ENCODE measurements at regions not wholly inside any gene's neighbourhood (a gene's known extent, or its start where the extent isn't known, plus 50 kb on each side); places are given as distances from the start of the nearest gene placed in this dataset.

- no peak for TF ChIP-seq EZH2 (IDR thresholded peaks at IDR 0.05; ENCODE audit: borderline replicate concordance, low read depth, low read length, severe bottlenecking)
- TF ChIP-seq CTCF (IDR thresholded peaks at IDR 0.05; ENCODE audit: borderline replicate concordance, extremely low read depth, low read length, poor library complexity, severe bottlenecking): no peak
These were observed 508.9 kb upstream of the LRATD1 start for GRCh38 chr2:14123436-14124103.
